ENCODE measurements at regions not wholly inside any gene's neighbourhood (a gene's known extent, or its start where the extent isn't known, plus 50 kb on each side); places are given as distances from the start of the nearest gene placed in this dataset.

DNA sequence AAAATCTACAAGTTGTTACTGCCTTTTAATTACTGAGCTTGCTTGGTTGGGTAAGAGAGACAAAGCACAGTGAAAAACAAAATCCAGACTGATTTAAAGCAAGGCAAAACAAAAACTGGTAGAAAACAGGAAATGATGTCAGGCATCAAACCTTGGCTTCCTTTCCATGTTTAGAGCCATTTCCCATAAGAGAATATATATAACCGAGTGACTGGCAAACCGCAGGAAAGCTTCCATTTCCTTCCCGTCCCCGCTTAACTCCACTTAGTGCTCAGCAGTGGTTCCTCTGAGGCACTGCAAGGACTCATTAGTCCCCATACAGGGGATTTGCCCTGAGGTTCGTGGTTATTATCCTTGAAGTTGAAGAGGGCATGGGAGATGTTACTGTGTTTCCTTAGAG lies 446.3 kb downstream of the LPIN1 start:
- TF ChIP-seq POLR2A (IDR thresholded peaks at IDR 0.05) = no peak
- TF ChIP-seq, protein P1, sequence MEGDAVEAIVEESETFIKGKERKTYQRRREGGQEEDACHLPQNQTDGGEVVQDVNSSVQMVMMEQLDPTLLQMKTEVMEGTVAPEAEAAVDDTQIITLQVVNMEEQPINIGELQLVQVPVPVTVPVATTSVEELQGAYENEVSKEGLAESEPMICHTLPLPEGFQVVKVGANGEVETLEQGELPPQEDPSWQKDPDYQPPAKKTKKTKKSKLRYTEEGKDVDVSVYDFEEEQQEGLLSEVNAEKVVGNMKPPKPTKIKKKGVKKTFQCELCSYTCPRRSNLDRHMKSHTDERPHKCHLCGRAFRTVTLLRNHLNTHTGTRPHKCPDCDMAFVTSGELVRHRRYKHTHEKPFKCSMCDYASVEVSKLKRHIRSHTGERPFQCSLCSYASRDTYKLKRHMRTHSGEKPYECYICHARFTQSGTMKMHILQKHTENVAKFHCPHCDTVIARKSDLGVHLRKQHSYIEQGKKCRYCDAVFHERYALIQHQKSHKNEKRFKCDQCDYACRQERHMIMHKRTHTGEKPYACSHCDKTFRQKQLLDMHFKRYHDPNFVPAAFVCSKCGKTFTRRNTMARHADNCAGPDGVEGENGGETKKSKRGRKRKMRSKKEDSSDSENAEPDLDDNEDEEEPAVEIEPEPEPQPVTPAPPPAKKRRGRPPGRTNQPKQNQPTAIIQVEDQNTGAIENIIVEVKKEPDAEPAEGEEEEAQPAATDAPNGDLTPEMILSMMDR (IDR thresholded peaks at IDR 0.05) = no peak
